Aorta (tissue), 5 donors: ENCODE measurements at regions not wholly inside any gene's neighbourhood (a gene's known extent, or its start where the extent isn't known, plus 50 kb on each side); places are given as distances from the start of the nearest gene placed in this dataset.

Experiments
- ATAC-seq: fragments of 200-7000 bp; cut with Tn5 transposase; one replicate; pipeline ENCODE4 v1.9.1; 2022; ENCODE audit warnings: moderate library complexity; ENCODE audit not compliant: low FRiP score
- DNase-seq, 2 donors: peaks; one replicate each; pipeline ENCODE4 v3.0.0-alpha.2; 2020
- H3K27ac ChIP-seq, 2 donors: one replicate each; pipeline ENCODE4 v1.5.1; 2013; ENCODE audit warnings: low read length in 2 of 2, mild to moderate bottlenecking in 2 of 2, moderate library complexity in 2 of 2, control low read depth in 1 of 2, inconsistent platforms in 1 of 2, low read depth in 1 of 2
- H3K27me3 ChIP-seq, 2 donors: one replicate each; pipeline ENCODE4 v1.6.1; 2013; ENCODE audit warnings: control low read depth in 1 of 2, low read length in 1 of 2, mild to moderate bottlenecking in 1 of 2, moderate library complexity in 1 of 2; ENCODE audit not compliant: insufficient read depth in 2 of 2, control insufficient read depth in 1 of 2
- H3K36me3 ChIP-seq, 2 donors: one replicate each; pipeline ENCODE4 v1.6.1; 2013; ENCODE audit warnings: control low read depth in 1 of 2, low read length in 1 of 2, mild to moderate bottlenecking in 1 of 2; ENCODE audit not compliant: insufficient read depth in 2 of 2, control insufficient read depth in 1 of 2
- H3K4me1 ChIP-seq, 2 donors: one replicate each; pipeline ENCODE4 v1.6.1; 2013; ENCODE audit warnings: low read length in 2 of 2, control low read depth in 1 of 2, mild to moderate bottlenecking in 1 of 2, moderate library complexity in 1 of 2; ENCODE audit not compliant: insufficient read depth in 2 of 2, control insufficient read depth in 1 of 2
- H3K4me3 ChIP-seq, 2 donors: one replicate each; pipeline ENCODE4 v1.5.1; 2013; ENCODE audit warnings: low read length in 2 of 2, control low read depth in 1 of 2, mild to moderate bottlenecking in 1 of 2
- H3K9me3 ChIP-seq: one replicate; pipeline ENCODE4 v1.6.1; 2013; ENCODE audit warnings: mild to moderate bottlenecking, low read length; ENCODE audit not compliant: control insufficient read depth
- WGBS, 2 donors: extraction: QIAGEN DNeasy Blood & Tissue Kit; methylation state at CpG; one replicate each; pipeline ENCODE4 v1.1.7; 2013; 5-methylcytosine and 5-hydroxymethylcytosine counted together
- intact Hi-C, 2 donors: fragments of 100-400 bp; cut with DNase I; formaldehyde crosslinking; loops; one replicate each; pipeline versions ENCODE4 v1.14.2 to v1.15.0; 2022
- donor health status: healthy with polysubstance abuse.
- donor health status: Bipolar disorder and iron deficiency.
- donor health status: DM: no; HTN: no; CAD: no.
- donor health status: DM: no; HTN: no; CAD: no.
- donor health status: DM: yes; HTN: yes; CAD: no.

GRCh38 chr3:18494251-18494650 lies 69.1 kb upstream of the SATB1 start:
- no peak for DNase-seq
- Histone ChIP-seq H3K4me1 (no peaks in the 10 kb centered on the region), H3K27me3 (no peaks in the 10 kb centered on the region), H3K4me3 (no peak overlapping the region), H3K9me3 (peaks cover 1% of the 10 kb centered on the region), H3K36me3 (no peaks in the 10 kb centered on the region), H3K27ac (no peak overlapping the region)
- ATAC-seq: no peak
- WGBS, 2 donors: 70 to 82% methylated on average over 1 of the region's 1 CpG
- intact Hi-C loops: no loop called here

DNA sequence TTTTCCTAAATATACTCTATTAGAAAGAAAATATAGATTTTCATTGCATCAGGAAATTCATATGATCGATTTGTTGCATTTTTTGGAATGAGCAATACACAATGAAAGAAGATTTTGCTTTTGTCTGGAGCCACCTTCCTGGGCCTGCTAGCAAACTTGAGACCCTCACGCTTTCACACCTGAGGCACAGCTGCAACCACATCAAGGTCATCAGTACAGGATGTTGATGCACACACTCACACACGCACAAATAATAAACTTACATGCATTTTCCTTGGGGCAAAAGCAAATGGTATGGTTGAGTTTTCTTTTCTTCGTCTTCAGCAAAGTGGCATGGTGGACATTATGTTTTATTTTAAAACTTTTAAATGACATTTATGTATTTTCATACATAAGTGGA lies 64.8 kb upstream of the SATB1 start:
- WGBS, 2 donors: 85 to 89% methylated on average over 4 of the region's 4 CpGs
- no peaks in the 10 kb centered on the region for H3K27me3 ChIP-seq
- no peak overlapping the region for H3K4me3 ChIP-seq
- ATAC-seq: no peak
- H3K9me3 ChIP-seq: no peaks in the 10 kb centered on the region
- no peak for DNase-seq
- no peaks in the 10 kb centered on the region for H3K4me1 ChIP-seq
- H3K27ac ChIP-seq: no peak overlapping the region
- H3K36me3 ChIP-seq: no peaks in the 10 kb centered on the region
- intact Hi-C loops: no loop called here

DNA sequence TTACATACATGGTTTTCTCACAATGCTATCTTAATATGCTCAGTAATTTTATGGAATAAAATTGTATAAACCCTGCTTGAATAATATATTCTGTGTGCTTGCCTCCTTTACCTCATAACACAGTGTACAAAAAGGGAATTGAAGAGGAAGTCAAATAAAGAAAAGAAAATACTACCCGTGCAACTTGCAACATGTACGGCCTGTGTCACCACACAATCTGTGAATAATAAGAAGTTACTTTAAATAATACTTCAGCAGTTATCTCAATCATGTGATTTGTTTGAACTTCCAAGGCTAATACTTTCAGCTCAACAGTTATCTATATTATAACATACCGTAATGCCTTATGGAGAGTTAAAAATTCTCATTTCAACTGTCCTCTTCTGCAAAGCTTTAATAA lies 58.1 kb upstream of the SATB1 start:
- intact Hi-C loops: no loop called here
- no peaks in the 10 kb centered on the region for H3K27me3 ChIP-seq
- ATAC-seq: no peak
- no peak for DNase-seq
- no peak overlapping the region for H3K27ac ChIP-seq
- no peaks in the 10 kb centered on the region for H3K4me1 ChIP-seq
- H3K4me3 ChIP-seq: no peak overlapping the region
- WGBS, 2 donors: 49 to 51% methylated on average over 3 of the region's 3 CpGs
- no peaks in the 10 kb centered on the region for H3K36me3 ChIP-seq
- H3K9me3 ChIP-seq: no peaks in the 10 kb centered on the region

DNA sequence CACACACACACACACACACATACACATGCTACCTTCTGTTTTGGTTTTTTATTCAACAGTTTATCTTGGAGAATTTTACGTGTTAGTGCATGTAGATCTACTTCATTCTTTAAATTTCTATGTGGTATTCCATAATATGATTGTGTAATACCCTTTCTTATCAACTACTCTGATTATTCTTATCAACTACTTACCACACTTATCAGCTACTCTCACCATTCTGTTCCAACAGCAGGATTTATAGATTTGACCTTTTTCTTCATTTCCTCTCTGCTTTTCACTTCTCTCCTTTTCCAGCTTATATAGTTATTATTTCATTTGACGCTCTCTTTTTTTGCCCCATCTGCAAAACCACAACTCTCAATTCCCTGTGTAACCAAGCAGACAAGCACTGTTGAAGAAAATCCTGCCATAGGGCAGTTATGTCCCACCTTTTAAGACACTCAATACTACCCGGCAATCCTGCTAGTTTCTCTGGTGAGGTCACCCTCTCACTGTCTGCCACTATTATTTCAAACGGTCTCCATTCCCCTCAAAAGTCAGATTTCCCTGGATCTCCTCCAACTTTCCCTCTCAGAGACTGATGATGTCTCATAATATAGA lies 56.9 kb upstream of the SATB1 start:
- DNase-seq: no peak

DNA sequence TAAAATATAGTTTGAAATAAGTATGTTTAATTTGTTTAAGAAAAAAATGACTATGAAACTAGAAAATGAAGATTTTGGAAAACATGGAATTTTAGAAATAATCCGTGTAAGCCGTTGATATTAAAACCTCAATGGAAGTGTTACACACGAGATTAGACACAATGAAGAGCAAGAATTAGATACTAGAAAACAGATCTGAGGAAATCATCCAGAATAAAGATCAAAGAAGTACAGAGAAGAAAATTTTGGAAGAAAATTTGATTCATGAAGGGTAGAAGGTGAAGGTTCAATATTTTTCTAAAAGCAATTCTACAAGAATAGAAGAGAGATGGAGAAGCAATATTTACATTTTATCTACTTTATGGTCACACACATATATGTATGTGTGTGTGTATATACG lies 52.5 kb upstream of the SATB1 start:
- no peak for ATAC-seq
- intact Hi-C loops: no loop called here
- Histone ChIP-seq H3K9me3 (no peaks in the 10 kb centered on the region), H3K27me3 (no peaks in the 10 kb centered on the region), H3K4me1 (no peaks in the 10 kb centered on the region), H3K27ac (no peak overlapping the region), H3K36me3 (no peaks in the 10 kb centered on the region), H3K4me3 (no peak overlapping the region)
- DNase-seq: no peak
- 70 to 91% methylated on average over 4 of the region's 4 CpGs for WGBS, 2 donors

More for the DNA sequence above, 56.9 kb upstream of the SATB1 start:
- no peaks in the 10 kb centered on the region for H3K4me1 ChIP-seq
- no peaks in the 10 kb centered on the region for H3K36me3 ChIP-seq
- no peak overlapping the region for H3K27ac ChIP-seq
- no peak overlapping the region for H3K4me3 ChIP-seq
- H3K9me3 ChIP-seq: no peaks in the 10 kb centered on the region
- no peak for ATAC-seq
- WGBS, 2 donors: 3 to 11% methylated on average over 4 of the region's 4 CpGs
- no peaks in the 10 kb centered on the region for H3K27me3 ChIP-seq
- intact Hi-C loops: no loop called here
